Neural cell (in vitro differentiated cells): ENCODE measurements at regions not wholly inside any gene's neighbourhood (a gene's known extent, or its start where the extent isn't known, plus 50 kb on each side); places are given as distances from the start of the nearest gene placed in this dataset.

Experiments
- EP300 ChIP-seq: fragments of 450-650 bp; conservative IDR thresholded peaks from 2 replicates; pipeline ENCODE4 v1.6.1; 2014; ENCODE audit warnings: antibody characterized with exemption, mild to moderate bottlenecking, moderate library complexity; ENCODE audit not compliant: poor library complexity, severe bottlenecking
- EZH2 ChIP-seq: fragments of 200-600, 300-800 bp; shearing (Covaris generic), sonication (generic); IDR thresholded peaks from 2 replicates; pipeline ENCODE4 v1.6.1; 2014; ENCODE audit warnings: antibody characterized with exemption, low read length, borderline replicate concordance, mild to moderate bottlenecking; ENCODE audit not compliant: insufficient read depth, poor library complexity, severe bottlenecking
- MXI1 ChIP-seq: fragments of 450-650 bp; conservative IDR thresholded peaks from 2 replicates; pipeline ENCODE4 v1.6.1; 2014; ENCODE audit warnings: antibody characterized with exemption, mild to moderate bottlenecking; ENCODE audit not compliant: poor library complexity, severe bottlenecking
- POLR2AphosphoS5 ChIP-seq: IDR thresholded peaks from 2 replicates; pipeline ENCODE4 v1.6.1; 2012
- RAD21 ChIP-seq: fragments of 450-650 bp; conservative IDR thresholded peaks from 2 replicates; pipeline ENCODE4 v1.6.1; 2014; ENCODE audit warnings: antibody characterized with exemption, mild to moderate bottlenecking, moderate library complexity
- SMC3 ChIP-seq: fragments of 450-650 bp; conservative IDR thresholded peaks from 2 replicates; pipeline ENCODE4 v1.6.1; 2014; ENCODE audit warnings: antibody characterized with exemption, mild to moderate bottlenecking, moderate library complexity; ENCODE audit not compliant: poor library complexity
- TAF1 ChIP-seq: IDR thresholded peaks from 2 replicates; pipeline ENCODE4 v1.6.1; 2012; ENCODE audit warnings: low read depth
- TF ChIP-seq, protein P1 (sequence below): IDR thresholded peaks from 2 replicates; pipeline ENCODE4 v1.6.1; 2012; ENCODE audit warnings: borderline replicate concordance
- TF ChIP-seq, protein P2 (sequence below): fragments of 450-650 bp; IDR thresholded peaks from 2 replicates; pipeline ENCODE4 v1.5.1; 2014; ENCODE audit warnings: antibody characterized with exemption, mild to moderate bottlenecking, moderate library complexity; ENCODE audit not compliant: poor library complexity, severe bottlenecking

DNA sequence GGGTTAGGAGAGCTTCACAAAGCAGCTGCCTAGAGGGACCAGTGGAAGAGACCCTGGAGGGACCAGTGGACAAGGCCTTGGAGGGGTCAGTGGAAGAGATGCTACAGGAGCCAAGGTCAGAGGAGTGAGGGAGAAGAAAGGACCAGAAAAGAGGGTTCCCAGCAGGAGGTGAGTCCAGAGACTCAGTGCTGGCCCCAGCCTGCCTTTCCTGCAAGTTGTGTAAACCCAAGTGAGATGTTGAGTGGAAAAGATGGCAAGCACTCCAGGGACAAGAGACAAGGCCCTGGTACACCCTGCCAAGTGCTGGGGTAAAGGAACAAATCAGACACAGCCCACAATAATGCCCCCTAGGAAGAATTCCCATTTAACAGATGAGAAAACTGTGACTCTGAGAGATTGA is 94.4 kb downstream of the TTC32 start:
- TF ChIP-seq EZH2, result no peak
- TF ChIP-seq POLR2AphosphoS5, result no peak
- TF ChIP-seq TAF1, result no peak
- TF ChIP-seq, protein P1, sequence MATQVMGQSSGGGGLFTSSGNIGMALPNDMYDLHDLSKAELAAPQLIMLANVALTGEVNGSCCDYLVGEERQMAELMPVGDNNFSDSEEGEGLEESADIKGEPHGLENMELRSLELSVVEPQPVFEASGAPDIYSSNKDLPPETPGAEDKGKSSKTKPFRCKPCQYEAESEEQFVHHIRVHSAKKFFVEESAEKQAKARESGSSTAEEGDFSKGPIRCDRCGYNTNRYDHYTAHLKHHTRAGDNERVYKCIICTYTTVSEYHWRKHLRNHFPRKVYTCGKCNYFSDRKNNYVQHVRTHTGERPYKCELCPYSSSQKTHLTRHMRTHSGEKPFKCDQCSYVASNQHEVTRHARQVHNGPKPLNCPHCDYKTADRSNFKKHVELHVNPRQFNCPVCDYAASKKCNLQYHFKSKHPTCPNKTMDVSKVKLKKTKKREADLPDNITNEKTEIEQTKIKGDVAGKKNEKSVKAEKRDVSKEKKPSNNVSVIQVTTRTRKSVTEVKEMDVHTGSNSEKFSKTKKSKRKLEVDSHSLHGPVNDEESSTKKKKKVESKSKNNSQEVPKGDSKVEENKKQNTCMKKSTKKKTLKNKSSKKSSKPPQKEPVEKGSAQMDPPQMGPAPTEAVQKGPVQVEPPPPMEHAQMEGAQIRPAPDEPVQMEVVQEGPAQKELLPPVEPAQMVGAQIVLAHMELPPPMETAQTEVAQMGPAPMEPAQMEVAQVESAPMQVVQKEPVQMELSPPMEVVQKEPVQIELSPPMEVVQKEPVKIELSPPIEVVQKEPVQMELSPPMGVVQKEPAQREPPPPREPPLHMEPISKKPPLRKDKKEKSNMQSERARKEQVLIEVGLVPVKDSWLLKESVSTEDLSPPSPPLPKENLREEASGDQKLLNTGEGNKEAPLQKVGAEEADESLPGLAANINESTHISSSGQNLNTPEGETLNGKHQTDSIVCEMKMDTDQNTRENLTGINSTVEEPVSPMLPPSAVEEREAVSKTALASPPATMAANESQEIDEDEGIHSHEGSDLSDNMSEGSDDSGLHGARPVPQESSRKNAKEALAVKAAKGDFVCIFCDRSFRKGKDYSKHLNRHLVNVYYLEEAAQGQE, result no peak
- TF ChIP-seq, protein P2, sequence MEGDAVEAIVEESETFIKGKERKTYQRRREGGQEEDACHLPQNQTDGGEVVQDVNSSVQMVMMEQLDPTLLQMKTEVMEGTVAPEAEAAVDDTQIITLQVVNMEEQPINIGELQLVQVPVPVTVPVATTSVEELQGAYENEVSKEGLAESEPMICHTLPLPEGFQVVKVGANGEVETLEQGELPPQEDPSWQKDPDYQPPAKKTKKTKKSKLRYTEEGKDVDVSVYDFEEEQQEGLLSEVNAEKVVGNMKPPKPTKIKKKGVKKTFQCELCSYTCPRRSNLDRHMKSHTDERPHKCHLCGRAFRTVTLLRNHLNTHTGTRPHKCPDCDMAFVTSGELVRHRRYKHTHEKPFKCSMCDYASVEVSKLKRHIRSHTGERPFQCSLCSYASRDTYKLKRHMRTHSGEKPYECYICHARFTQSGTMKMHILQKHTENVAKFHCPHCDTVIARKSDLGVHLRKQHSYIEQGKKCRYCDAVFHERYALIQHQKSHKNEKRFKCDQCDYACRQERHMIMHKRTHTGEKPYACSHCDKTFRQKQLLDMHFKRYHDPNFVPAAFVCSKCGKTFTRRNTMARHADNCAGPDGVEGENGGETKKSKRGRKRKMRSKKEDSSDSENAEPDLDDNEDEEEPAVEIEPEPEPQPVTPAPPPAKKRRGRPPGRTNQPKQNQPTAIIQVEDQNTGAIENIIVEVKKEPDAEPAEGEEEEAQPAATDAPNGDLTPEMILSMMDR, result no peak
- TF ChIP-seq EP300, result no peak
- TF ChIP-seq SMC3, result no peak
- no peak for TF ChIP-seq MXI1
- TF ChIP-seq RAD21, result no peak
